Stimulated activated CD4-positive, alpha-beta T cell treated with anti-CD3 and anti-CD28 coated beads, Interleukin-12 subunit alpha, Interleukin-12 subunit beta, amount 100 ng/mL, for 4 hours (primary cell): ENCODE measurements at regions not wholly inside any gene's neighbourhood (a gene's known extent, or its start where the extent isn't known, plus 50 kb on each side); places are given as distances from the start of the nearest gene placed in this dataset.
A peak's percentile ranks its signal among the peaks of the same experiment; 100 is the strongest.

Experiments
- DNase-seq: peaks from one replicate; pipeline ENCODE4 v3.0.0-alpha.2; 2020

DNA sequence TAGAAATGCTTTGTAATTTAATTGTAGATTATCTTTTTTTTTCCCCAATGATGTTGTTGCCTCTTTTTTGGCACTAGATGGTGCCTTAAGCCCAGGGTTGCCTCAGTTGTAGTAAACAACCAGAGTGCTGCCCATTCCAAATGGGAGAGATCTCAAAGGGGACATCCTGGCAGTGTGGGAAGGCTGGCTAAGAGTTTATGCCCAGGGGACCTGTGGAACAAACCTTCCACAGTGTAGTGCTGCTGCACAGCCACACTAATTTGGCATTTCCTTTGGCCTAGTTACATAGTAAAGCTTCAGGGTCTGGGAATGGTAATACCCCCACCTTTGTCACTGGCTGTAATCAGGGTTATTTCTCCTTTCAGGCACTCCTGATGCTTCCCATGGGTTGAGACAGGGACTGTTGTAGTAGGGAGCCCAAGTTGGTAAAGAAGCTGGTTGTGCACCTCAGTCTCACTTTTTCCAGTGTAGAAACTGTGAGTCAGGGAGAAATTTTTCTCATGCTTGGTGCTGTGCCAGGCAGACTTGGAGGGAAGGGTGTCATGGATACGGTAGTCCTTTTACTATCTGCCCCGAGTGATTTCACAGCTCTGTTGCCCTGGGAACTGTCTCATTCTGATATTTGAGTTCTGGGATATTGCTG lies 177.8 kb upstream of the ECI2 start:
- DNase-seq: no peak

DNA sequence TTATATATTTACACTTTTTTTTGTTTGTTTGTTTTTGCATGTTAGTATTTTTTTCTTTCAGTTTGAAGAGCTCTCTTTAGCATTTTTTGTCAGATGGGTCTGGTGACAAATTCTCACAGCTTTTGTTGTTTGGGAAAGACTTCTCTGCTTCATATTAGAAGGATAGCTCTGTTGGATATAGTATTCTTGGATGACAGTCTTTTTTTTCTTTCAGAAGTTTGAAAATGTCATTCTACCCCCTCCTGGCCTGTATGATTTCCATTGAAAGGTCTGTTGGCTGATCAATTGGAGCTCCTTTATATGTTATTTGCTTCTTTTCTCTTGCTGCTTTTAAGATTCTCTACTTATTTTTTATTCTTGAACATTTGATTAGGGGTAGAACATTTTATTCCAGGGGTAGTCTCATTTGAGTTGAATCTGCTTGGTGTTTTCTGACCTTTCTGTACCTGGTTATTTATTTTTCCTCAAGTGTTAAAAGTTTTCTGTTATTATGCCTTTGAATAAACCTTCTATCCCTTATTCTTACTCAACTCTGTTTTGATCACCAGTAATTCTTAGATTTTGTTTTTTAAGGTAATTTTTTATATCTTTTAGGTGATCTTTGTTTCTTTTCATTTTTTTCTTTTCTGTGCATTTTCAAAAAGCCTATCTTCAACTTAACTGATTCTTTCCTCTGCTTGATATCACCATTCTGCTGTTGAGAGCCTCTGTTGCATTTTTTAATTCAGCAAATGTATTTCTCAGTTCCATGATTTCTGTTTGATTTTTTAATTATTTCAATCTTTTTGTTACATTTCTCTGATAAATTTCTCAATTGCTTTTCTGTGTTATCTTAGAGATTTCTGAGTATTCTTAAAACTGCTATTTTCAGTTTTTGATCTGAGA lies 176.8 kb upstream of the ECI2 start:
- DNase-seq: no peak

DNA sequence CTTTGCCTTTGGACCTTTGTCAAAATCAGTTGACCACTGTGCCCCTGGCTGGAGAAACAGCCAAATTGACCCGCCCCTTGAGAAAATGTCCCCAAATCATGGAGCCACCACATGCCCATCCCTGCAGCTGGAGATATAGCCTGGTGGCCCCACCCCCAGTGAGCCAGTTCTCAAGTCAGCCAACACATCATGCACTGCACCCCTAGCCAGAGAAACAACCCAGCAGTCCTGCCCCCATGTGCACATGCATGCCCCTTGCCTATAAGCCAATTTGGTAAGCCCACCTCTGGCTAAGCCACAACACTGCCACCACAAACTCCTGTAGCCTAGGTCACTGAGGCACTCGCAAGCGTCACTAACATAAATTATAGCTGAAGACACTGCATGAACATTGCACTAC lies 174.2 kb upstream of the ECI2 start:
- no peak for DNase-seq

DNA sequence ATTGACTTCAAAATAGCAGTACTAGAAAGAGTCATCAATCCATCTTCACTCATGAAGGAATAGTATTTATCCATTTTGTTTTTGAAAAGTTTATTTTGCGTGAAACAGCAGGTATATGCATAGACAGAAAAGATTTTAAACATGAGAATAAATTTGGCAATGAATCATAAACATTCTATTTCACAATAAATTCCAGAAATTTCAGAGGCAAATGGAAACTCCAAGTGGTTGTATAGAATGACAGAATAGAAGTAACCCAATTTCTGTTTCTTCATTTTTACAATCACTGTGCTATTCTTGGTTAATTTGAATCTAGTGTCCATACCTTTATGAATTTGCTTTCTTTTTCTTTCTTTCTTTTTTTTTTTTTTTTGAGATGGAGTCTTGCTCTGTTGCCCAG lies 173.0 kb upstream of the ECI2 start:
- DNase-seq: no peak

DNA sequence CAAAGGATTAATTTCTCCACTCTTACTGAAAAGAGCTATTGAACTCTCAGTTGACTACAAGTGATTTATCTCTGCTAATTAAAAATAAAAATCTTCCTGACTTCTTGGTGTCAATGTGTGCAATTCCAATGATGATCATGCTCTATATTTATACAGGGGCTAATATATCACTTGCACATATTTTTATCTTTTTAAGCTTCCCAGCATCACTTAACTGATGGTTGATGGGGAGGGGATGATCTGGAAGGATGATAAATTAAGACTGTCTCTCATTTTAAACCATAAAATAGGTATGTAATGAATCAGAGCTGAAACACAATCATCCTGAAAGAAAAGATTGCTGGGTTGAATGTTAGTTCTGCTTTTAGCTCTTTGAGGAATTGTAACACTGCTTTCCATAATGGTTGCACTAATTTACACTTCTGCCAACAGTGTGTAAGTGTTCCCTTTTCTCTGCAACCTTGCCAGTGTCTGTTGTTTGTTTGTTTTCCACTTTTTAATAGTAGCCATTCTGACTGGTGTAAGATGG lies 169.6 kb upstream of the ECI2 start:
- no peak for DNase-seq

DNA sequence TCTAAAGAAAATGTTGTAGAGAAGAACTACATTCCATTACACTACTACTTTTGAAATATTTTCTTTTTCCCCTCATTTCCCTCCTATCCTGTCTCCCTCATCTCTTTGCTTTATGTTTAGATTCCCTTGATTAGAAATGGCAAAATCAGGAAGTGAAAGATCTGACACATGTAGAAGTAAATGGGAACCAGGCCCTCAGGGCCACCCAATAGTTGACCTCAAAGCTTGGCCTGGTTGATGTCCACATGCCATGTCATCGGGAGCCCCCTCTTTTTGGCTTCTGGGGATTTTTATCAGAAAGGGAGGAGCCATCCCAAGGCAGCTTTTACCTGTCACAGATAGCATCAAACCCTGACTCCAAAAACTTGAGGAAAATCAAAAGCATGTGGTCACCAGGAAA lies 168.3 kb upstream of the ECI2 start:
- DNase-seq: no peak

DNA sequence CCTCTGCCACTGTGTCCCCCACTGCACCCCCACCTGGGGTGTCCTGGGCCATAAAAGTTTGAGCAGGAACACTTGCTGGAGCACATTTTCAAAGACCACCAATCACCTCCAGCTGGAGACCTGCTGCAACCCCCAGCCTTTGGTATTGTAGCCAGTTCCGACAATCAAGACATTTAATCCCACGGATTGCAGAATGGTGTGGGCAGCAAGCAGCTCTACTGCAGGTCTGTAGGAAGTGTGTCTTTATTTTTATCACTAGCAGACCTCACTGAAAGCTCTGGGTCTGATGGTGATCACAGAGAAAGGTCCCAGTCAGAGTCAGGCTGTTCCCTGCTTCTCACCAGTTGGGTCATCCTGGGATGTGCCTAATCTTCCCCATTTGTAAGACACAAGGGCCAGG lies 167.1 kb upstream of the ECI2 start:
- no peak for DNase-seq

DNA sequence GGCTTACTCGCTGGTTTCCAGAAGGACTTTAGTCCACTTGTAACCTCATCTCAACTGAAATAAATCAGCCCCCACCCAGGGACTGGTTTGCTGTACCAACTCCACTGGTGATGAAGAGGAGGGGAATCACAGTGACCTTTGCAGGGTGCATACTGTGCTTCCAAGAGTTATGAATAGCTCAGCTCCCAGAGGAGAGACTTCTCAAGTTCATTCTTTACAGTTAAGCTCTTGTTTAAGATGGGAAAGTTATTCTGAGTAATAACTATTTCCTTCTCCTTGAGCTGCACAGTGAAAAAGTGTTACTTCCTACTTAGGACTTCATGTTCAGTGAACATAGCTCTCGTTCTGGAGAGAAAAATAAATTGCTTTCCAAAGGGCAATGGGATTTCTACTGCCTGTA lies 166.5 kb upstream of the ECI2 start:
- DNase-seq: no peak

DNA sequence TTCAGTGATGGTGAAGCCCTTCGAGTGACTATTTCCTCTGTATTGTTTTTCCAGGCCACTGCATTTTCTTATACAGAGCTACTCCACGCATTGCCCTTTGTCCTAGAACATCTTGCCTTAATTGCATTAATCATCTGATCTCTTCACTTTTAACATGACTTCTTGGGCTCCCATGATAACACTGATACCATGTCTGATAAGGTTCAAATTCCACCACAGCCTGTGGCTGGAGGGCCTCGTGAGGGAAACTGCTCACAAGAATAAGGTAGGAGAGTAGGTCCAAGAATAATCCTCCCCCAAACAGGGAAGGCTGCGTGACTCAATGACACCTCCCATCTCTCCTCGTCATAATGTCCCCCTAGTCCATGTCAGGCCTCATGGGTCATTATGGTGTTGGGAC lies 165.5 kb upstream of the ECI2 start:
- DNase-seq: no peak

DNA sequence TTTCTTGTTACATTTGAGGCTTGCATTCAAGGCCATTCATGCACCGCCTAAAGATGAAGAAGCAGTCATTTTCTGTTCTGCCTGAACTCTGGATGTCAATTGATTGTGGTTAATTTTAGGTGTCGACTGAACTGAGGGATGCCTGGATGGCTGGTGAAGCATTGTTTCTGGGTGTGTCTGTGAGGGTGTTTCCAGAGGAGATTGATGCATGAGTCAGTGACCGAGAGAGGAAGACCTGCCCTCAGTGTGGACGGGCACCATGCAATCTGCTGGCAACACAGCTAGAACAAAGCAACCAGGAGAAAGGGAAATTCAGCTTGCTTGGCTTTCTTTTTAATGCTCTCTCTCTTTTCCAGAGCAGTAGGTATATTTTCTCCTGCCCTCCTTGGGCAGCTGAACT lies 164.1 kb upstream of the ECI2 start:
- DNase-seq: no peak

DNA sequence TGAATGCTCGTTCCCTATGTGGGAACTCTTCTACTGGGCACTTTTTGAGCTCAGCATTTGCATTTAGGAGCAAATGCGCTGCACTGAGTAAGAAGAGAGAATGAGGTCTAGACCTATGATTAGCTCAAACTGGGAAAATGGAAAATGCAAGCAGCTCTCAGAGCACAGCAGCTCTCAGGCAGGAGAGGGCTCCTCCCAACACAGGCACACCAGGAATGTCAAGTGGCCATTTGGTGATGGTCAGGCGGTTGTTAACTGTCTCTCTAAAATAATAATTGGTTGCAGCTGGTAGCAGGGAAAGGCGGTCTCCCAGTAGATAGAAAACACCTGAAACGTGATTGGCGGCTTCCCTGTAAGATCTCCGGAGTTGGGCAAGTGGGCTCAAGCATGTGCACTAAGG lies 162.0 kb upstream of the ECI2 start:
- no peak for DNase-seq

DNA sequence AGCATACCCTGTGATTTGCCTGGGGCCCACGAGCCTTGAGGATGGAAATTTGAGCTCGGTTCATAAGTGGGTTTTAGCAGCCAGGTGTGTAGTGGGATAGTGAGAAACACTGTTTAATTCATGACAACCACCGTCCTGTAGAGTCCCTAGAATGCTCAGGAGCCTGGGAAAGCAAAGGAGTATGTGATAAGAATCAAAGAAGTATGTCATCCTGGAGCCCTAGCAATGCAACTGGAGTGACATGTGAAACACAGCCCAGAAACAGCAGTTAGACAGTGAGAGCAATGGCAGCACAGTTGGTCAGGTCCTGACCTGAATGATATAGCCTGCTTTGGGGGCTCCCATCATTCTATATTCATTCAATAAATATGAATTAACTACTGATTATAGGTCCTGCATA lies 161.2 kb upstream of the ECI2 start:
- no peak for DNase-seq

DNA sequence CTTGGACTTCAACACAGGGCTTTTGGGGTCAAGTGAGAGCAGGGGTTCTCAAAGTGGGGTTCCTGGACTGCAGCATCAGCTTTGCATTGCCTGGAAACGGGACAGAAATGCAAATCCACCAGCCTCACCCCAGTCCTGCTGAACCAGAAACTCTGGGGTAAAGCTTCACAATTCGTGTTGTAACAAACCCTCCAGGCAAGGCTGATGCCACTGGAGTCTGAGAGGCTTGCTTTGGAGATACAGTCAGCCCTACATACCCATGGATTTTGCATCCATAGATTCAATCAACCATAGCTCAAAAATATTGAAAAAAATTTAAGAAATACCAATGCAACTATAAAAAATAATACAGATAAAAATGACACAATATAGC lies 160.4 kb upstream of the ECI2 start:
- no peak for DNase-seq

DNA sequence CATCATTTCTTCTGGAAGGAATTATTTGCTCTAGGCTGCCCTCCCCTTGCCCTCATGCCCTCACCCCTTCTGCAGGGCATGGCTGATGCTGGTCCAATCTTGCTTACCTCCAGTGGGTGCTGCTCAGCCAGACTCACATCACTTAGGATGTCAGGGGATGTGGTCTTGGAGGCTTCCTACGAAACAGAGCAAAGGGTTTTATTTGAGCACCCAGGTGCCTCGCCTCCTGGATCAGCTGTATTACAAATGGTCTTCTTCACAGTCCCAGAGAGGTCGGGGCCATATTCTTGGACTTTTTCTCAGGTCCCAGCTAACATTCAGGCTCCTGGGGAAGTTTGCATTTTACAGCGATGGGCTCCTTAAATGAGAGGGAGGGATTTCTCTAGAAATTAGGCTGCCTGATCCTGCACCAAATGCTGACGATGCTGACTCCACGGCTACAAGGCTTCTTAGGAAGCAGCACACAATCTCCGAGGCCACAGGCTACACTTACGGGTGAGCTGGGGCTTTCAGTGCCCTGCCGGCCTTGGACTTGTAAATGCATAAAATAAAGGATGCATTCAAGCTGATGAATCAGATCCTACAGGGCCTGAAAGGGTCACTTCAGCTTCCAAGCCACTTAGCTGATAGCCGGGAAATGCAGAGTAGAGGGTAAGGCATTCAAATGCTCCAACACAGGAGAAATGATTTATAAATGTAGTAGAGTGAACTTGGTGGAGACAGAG lies 159.8 kb upstream of the ECI2 start:
- no peak for DNase-seq

DNA sequence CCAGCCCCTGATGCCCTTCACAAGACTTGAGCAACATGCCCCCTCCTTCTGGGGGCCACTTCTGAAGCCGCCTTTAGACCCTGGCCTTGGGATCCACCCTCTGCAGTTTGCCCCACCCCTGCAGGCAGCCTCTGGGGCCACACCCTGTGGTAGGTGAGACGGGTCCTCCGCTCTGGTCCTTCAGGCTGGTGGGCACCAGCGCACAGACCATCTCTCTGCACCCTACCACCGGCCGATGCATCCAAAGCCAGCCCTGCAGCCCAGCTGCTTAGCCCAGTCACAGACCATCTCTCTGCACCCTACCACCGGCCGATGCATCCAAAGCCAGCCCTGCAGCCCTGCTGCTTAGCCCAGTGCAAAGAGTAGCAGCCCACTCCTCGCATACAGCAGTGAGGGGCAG lies 159.3 kb upstream of the ECI2 start:
- DNase-seq: no peak

DNA sequence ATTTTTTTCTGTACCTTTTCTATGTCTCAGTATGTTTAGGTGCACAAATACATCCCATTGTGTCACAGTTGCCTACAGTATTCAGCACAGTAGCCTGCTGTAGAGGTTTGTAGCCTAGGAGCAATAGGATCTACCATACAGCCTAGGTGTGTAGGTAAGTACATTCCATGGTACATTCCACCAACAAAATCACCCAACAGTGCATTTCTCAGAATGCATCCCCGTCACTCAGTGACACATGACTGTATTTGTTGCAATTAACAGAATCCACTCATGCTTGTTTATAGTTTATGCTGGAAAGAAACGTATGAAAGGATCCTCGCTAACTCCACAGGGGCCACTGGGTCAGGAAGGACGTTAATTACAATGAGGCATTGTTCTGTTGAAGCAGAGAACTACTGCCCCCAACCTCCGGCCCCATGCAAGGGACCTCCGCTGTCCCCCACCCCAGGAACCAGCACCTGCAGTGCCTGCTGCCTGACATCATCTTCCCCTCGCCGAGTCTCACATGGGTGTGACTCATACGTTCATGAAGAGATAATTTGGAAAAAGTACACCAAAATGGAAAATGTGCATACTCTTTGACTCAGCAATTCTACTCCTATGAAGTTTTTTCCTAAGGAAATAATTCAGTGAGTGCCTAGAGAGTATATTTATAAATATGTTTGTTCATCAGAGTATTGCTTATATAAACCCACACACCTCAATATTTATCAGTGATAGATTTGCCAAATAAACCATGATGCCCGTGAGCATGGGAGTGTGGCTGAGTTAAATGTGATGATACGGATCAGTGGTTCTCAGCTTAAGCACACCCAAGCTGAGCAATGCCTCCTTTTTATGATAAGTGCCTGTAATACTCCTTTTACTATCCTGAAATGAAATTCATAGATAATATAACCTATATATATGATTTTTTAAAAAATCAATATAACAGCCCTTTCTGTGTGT lies 156.4 kb upstream of the ECI2 start:
- no peak for DNase-seq

DNA sequence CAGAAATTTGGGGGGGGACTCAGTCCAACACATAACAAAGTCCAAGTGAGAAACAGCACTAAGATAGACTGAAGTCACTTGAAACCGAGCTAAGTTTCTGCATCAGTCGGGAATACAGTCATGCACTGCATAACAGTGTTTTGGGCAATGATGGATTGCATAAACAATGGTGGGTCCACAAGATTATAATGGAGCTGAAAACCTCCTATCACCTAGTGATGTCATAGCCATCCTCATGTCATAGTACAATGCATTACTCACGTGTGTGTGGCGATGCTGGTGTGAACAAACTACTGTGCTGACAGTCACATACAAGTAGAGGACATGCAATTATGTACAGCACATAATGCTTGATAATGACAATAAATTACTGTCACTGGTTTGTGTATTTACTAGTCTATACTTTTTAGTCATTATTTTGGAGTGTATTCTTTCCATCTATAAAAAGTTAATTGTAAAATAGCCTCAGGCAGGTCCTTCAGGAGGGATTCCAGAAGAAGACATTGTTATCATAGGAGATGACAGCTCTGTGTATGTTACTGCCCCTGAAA lies 154.5 kb upstream of the ECI2 start:
- no peak for DNase-seq

DNA sequence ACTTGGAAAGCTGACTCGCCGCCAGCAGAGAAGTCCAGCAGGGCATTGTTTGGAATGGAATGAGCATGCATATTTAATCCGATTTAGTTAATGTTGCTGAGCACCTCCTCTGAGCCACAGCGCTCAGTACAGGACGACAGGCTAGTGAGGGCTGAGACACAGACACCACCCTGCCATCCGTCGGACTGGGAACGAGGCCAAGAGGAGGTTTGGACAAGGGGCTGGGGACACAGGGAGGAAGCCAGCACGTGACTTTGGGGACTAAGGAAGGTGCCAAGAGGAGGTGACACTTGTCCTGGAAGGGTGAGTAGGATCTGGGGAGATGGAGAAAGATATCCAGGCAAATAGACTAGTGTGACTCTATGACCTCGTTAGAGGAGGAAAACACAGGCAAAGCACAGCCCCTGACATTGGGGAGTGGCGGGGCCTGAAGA lies 152.5 kb upstream of the ECI2 start:
- DNase-seq: no peak

DNA sequence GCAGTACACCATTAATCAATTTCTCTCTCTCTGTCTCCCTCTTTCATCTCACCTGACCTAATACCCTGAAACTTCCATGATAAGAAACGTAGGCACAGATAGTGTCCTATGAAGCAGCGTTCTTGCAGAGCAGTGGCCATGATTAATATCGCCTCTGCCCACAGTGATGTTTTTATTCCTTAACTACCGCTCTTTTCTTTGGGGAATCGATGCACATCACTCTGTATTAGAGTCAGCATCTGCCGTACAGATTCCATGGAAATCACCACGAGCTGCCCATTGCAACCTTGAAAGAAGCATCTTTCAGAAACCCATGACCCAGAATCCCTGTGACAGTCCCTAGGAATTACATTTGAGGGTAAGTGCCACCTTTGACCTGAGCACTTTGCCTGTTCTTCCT lies 152.0 kb upstream of the ECI2 start:
- DNase-seq: no peak

DNA sequence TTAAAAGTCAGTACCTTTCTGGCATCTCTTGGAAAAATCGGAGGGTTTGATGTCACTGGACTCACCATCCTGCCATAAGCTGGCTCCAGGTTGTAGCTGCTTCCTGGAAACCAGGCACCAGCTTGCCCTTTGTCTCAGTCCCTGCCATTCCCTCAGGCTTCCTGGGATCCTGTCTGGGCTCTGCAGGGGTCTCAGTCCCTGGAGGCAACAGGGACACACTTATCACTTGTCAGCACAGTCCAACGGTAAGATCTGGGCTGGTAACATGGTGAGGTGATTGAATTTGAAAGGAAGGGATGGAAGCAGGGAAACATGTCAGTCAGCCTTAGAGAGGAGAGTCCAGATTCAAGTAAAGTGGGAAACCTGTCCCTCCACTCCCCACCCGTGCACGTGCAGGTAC lies 147.6 kb upstream of the ECI2 start:
- no peak for DNase-seq

DNA sequence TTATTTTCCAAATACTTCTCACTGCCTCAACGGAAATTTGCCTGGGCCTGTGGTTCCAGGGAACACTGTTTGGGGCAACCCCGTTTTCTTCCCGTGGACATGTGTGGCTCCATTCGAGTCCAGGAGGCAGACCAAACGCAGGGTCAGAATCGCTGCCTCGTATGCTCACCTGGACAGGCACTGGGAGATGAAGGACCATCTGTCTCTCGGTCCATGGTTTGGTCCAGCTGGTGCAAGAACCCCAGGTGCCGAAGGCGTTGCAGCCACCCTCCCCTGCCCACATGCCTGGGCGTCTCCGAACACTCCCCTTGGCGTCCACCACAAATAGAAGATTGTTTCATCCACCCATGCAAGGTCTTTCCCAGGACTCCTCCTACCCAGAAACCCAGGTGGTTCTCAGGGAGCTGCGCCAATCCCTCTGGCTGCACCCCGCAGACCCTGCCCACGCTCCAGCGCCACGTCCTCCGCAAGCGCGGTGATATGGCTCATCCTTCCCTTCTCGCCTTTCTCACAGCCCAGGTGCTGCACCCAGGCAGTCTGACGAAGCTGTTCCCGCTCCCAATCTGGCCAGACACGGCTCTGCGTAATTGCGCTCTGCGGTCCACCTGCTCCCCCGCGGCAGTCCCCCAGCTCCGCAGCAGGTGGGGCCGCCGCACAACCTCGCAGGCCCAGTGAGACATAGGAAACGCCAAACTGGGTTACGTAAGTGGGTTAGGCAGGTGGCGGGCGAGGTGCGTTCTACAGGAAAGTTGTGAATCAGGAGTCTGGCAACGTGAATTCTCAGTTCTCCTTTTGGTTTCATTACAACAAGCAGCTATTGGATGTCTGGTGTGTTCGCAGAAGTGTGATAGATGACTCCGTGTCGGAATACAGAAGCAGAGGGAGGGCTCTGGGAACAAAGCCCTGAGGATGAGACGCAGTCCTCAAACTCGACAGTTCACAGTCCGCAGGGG lies 146.2 kb upstream of the ECI2 start:
- peak; percentile 6 for DNase-seq
